Nephron (organoid): ENCODE measurements at regions not wholly inside any gene's neighbourhood (a gene's known extent, or its start where the extent isn't known, plus 50 kb on each side); places are given as distances from the start of the nearest gene placed in this dataset.

Experiments used
- H3K27ac Mint-ChIP-seq, 3 experiments: 2 replicates each; pipeline ENCODE4 v1.8.0; 2020; ENCODE audit warnings: mixed read lengths in 3 of 3, mild to moderate bottlenecking in 2 of 3, moderate library complexity in 1 of 3
- H3K27me3 Mint-ChIP-seq: 2 replicates; pipeline ENCODE4 v1.8.0; 2021; ENCODE audit warnings: low read depth, mild to moderate bottlenecking, moderate library complexity, mixed read lengths
- H3K36me3 Mint-ChIP-seq: 2 replicates; pipeline ENCODE4 v1.8.0; 2020; ENCODE audit warnings: low read depth, mixed read lengths
- H3K4me1 Mint-ChIP-seq: 2 replicates; pipeline ENCODE4 v1.8.0; 2020; ENCODE audit warnings: mixed read lengths
- H3K4me3 Mint-ChIP-seq, 3 experiments: 2 replicates each; pipeline ENCODE4 v1.8.0; 2020; ENCODE audit warnings: mild to moderate bottlenecking in 3 of 3, mixed read lengths in 3 of 3, moderate library complexity in 2 of 3
- H3K9me3 Mint-ChIP-seq: 2 replicates; pipeline ENCODE4 v1.8.0; 2020; ENCODE audit warnings: mixed read lengths
- CTCF ChIP-seq, 3 experiments: fragments of 200-600 bp; sonication (generic); IDR thresholded peaks; one replicate each; pipeline ENCODE4 v1.5.0; 2021; ENCODE audit warnings: antibody characterized with exemption in 3 of 3; ENCODE audit not compliant: unreplicated experiment in 3 of 3

DNA sequence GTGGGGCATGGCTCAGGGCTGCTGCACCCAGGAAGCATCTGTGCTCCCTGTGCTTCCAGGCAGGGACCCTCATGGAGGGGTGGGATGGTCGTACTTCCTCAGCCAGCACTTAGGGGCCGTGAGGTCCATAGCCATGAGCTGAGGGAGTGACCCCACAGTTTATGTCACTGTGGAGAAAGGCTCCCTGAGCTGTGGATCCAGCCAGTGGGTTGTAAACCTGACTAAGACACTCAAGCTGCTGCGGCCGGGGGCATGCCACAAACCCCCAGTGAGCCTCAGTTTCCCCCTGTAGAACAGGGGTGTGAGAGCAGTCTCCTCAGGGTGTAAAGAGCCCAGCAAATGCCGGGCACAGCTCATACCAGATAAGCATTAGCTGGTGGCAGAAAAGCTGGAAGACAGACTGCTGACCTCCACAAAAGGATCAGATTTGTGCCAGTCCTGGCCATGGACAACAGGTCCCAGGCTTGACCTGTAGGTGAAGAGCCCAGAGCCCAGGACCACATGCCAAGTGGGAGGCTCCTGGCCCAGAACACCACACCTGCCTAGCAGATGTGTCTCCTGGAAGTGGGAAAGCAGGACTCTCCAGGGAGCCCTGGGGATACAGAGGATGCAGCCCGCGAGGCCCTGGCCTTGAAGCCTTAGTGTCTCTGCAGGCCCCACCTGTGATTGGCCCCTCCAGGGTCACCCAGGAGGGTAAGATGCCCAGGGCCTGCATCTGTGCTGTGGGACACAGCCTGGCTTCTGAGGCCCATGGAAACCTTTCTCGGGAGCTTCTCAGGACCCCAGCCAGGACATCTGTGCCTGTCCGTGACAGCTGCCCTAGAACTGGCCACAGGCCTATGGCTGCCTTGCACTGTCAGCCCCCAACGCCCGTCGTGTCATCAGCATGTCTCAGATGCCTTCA, 78.1 kb upstream of the RET start:
- no peaks in the 10 kb centered on the region for H3K27me3 Mint-ChIP-seq
- TF ChIP-seq CTCF (IDR thresholded peaks at IDR 0.05; ENCODE audit: unreplicated experiment in 3 of 3): no peak

GRCh38 chr10:42999385-43000020, 77.4 kb upstream of the RET start:
- H3K27ac Mint-ChIP-seq: no peak overlapping the region
- H3K4me3 Mint-ChIP-seq: no peak overlapping the region
- TF ChIP-seq CTCF (IDR thresholded peaks at IDR 0.05; ENCODE audit: unreplicated experiment in 3 of 3): no peak
- H3K27me3 Mint-ChIP-seq: peaks cover 5% of the 10 kb centered on the region
- no peaks in the 10 kb centered on the region for H3K36me3 Mint-ChIP-seq
- no peaks in the 10 kb centered on the region for H3K9me3 Mint-ChIP-seq
- H3K4me1 Mint-ChIP-seq: no peaks in the 10 kb centered on the region

More for the DNA sequence above, 78.1 kb upstream of the RET start:
- H3K4me1 Mint-ChIP-seq: no peaks in the 10 kb centered on the region
- no peak overlapping the region for H3K27ac Mint-ChIP-seq
- H3K4me3 Mint-ChIP-seq: no peak overlapping the region
- no peaks in the 10 kb centered on the region for H3K9me3 Mint-ChIP-seq
- no peaks in the 10 kb centered on the region for H3K36me3 Mint-ChIP-seq

DNA sequence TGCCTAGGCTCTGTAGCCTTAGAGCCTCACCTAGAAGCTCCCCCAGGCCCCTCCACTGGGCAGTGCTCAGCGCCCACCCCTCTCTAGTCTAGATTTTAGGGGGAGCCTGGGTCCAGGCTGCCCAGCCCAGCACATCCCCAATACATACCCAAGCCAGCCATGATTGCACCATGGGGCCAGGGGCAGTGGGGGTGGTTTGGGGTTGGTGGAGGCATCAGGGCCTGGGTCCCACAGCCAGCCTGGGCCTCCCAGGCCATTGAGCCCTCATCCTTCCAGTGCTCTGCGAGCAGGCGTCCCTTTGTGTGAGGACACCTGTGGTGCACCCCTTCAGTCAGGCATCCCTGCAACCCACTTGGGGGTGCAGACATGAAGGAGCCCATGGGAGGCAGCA, 76.9 kb upstream of the RET start:
- H3K36me3 Mint-ChIP-seq: no peaks in the 10 kb centered on the region

GRCh38 chr10:43000651-43001426, 76.0 kb upstream of the RET start:
- H3K36me3 Mint-ChIP-seq: no peaks in the 10 kb centered on the region
- TF ChIP-seq CTCF (IDR thresholded peaks at IDR 0.05; ENCODE audit: unreplicated experiment in 3 of 3): no peak
- H3K4me1 Mint-ChIP-seq: no peaks in the 10 kb centered on the region
- H3K27me3 Mint-ChIP-seq: peaks cover 6% of the 10 kb centered on the region
- H3K4me3 Mint-ChIP-seq: no peak overlapping the region
- H3K9me3 Mint-ChIP-seq: no peaks in the 10 kb centered on the region
- no peak overlapping the region for H3K27ac Mint-ChIP-seq

More for the DNA sequence above, 76.9 kb upstream of the RET start:
- H3K27me3 Mint-ChIP-seq: peaks cover 6% of the 10 kb centered on the region
- no peak overlapping the region for H3K4me3 Mint-ChIP-seq
- H3K9me3 Mint-ChIP-seq: no peaks in the 10 kb centered on the region
- H3K4me1 Mint-ChIP-seq: no peaks in the 10 kb centered on the region
- no peak overlapping the region for H3K27ac Mint-ChIP-seq
- TF ChIP-seq CTCF (IDR thresholded peaks at IDR 0.05; ENCODE audit: unreplicated experiment in 3 of 3): no peak

GRCh38 chr10:43001427-43001795, 75.5 kb upstream of the RET start:
- Mint-ChIP-seq H3K4me3 (no peak overlapping the region), H3K9me3 (no peaks in the 10 kb centered on the region), H3K27me3 (peaks cover 9% of the 10 kb centered on the region), H3K36me3 (no peaks in the 10 kb centered on the region), H3K27ac (no peak overlapping the region), H3K4me1 (no peaks in the 10 kb centered on the region)
- no peak for TF ChIP-seq CTCF (IDR thresholded peaks at IDR 0.05; ENCODE audit: unreplicated experiment in 3 of 3)
